Prostate gland (tissue), 2 donors: ENCODE measurements at regions not wholly inside any gene's neighbourhood (a gene's known extent, or its start where the extent isn't known, plus 50 kb on each side); places are given as distances from the start of the nearest gene placed in this dataset.

Source experiments
- CTCF ChIP-seq, 4 experiments: fragments of 200-600 bp in 2 of 4; fragments of 450-650 bp in 2 of 4; sonication (generic) in 2 of 4; IDR thresholded peaks; 1 replicate in 3 of 4; 2 replicates in 1 of 4; pipeline ENCODE4 v1.5.1; 2016 to 2019; ENCODE audit warnings: antibody characterized with exemption in 4 of 4, mild to moderate bottlenecking in 2 of 4, moderate library complexity in 2 of 4
- POLR2AphosphoS5 ChIP-seq: sonication (generic); formaldehyde crosslinking; IDR thresholded peaks from one replicate; pipeline ENCODE4 v1.6.1; 2017; ENCODE audit warnings: antibody characterized with exemption

GRCh38 chr1:119286587-119287181, 81.9 kb upstream of the HAO2 start:
- TF ChIP-seq CTCF (IDR thresholded peaks at IDR 0.05) (peak; percentile 14 to 75 (median 59)), POLR2AphosphoS5 (no peak)
